SU-DHL-6 (cell line): ENCODE measurements at regions not wholly inside any gene's neighbourhood (a gene's known extent, or its start where the extent isn't known, plus 50 kb on each side); places are given as distances from the start of the nearest gene placed in this dataset.
A peak's percentile ranks its signal among the peaks of the same experiment; 100 is the strongest.

Experiments
- H2AFZ ChIP-seq: fragments of 200-600 bp; sonication (generic); 2 replicates; pipeline ENCODE4 v1.6.1; 2014; ENCODE audit warnings: low read depth, mild to moderate bottlenecking, moderate library complexity, mixed read lengths, antibody characterized with exemption, low read length; ENCODE audit not compliant: severe bottlenecking
- H3F3A ChIP-seq: fragments of 200-600 bp; shearing (Covaris generic); 2 replicates; pipeline ENCODE4 v1.6.0; 2016; ENCODE audit warnings: antibody characterized with exemption, mild to moderate bottlenecking; ENCODE audit not compliant: insufficient read depth
- H3K27ac ChIP-seq: fragments of 200-600 bp; sonication (generic); 2 replicates; pipeline ENCODE4 v1.5.1; 2016; ENCODE audit warnings: low read depth, mild to moderate bottlenecking, low read length, moderate library complexity, mixed read lengths
- H3K27me3 ChIP-seq: fragments of 200-600 bp; sonication (generic), shearing (Covaris generic); 2 replicates; pipeline ENCODE4 v1.6.0; 2014; ENCODE audit warnings: mild to moderate bottlenecking, low read length
- H3K36me3 ChIP-seq: fragments of 200-600 bp; sonication (generic); 2 replicates; pipeline ENCODE4 v1.6.1; 2014; ENCODE audit warnings: mild to moderate bottlenecking, low read length, mixed read lengths
- H3K4me2 ChIP-seq: fragments of 300-600, 200-600 bp; shearing (Covaris generic), sonication (generic); 2 replicates; pipeline ENCODE4 v1.6.0; 2014; ENCODE audit warnings: low read length, low read depth, mild to moderate bottlenecking; ENCODE audit not compliant: poor library complexity, severe bottlenecking
- H3K4me3 ChIP-seq: fragments of 200-600 bp; sonication (generic); 2 replicates; pipeline ENCODE4 v1.5.1; 2014; ENCODE audit warnings: antibody characterized with exemption, low read length, mild to moderate bottlenecking, mixed read lengths; ENCODE audit not compliant: insufficient read depth, poor library complexity, severe bottlenecking
- H3K79me2 ChIP-seq: fragments of 200-600 bp; sonication (generic); 2 replicates; pipeline ENCODE4 v1.6.1; 2014; ENCODE audit warnings: mild to moderate bottlenecking, low read length, moderate library complexity; ENCODE audit not compliant: insufficient read depth
- H3K9ac ChIP-seq: fragments of 200-600 bp; sonication (generic); 2 replicates; pipeline ENCODE4 v1.7.0; 2014; ENCODE audit warnings: mild to moderate bottlenecking, low read length
- H3K9me2 ChIP-seq: fragments of 200-600 bp; sonication (generic); replicated peaks from 2 replicates; pipeline ENCODE4 v1.6.1; 2014; ENCODE audit warnings: low read length; ENCODE audit not compliant: insufficient read depth
- H3K9me3 ChIP-seq: fragments of 200-600 bp; sonication (generic); 2 replicates; pipeline ENCODE4 v1.6.1; 2014; ENCODE audit warnings: low read length, mixed read lengths; ENCODE audit not compliant: insufficient read depth
- H4K20me1 ChIP-seq: fragments of 200-600 bp; sonication (generic); 2 replicates; pipeline ENCODE4 v1.6.1; 2014; ENCODE audit warnings: low read depth, mild to moderate bottlenecking, antibody characterized with exemption, low read length, moderate library complexity, mixed read lengths
- CTCF ChIP-seq: fragments of 200-600 bp; sonication (generic); IDR thresholded peaks from one replicate; pipeline ENCODE4 v1.5.1; 2017; ENCODE audit warnings: antibody characterized with exemption, mild to moderate bottlenecking, low read length, moderate library complexity; ENCODE audit not compliant: insufficient read depth, poor library complexity, severe bottlenecking
- EZH2phosphoT487 ChIP-seq: fragments of 200-600 bp; sonication (generic), shearing (Covaris generic); conservative IDR thresholded peaks from 2 replicates; pipeline ENCODE4 v1.6.1; 2018; ENCODE audit warnings: mild to moderate bottlenecking, antibody characterized with exemption, low read length, moderate library complexity, mixed read lengths

GRCh38 chr4:28776004-28776403 is 1915.4 kb downstream of the STIM2 start:
- Histone ChIP-seq H3K9ac (no peak overlapping the region), H3K79me2 (no peaks in the 10 kb centered on the region), H2AFZ (no peak overlapping the region), H3K4me3 (no peak overlapping the region), H3K4me2 (no peak overlapping the region), H3K9me3 (no peaks in the 10 kb centered on the region), H4K20me1 (no peaks in the 10 kb centered on the region), H3K27ac (no peak overlapping the region), H3F3A (no peaks in the 10 kb centered on the region), H3K27me3 (no peaks in the 10 kb centered on the region), H3K9me2 (no peaks in the 10 kb centered on the region), H3K36me3 (no peaks in the 10 kb centered on the region)
- no peak for TF ChIP-seq CTCF
- no peak for TF ChIP-seq EZH2phosphoT487

- Histone ChIP-seq H3K4me2 (no peak overlapping the region), H3F3A (no peaks in the 10 kb centered on the region), H3K4me3 (no peak overlapping the region), H3K9me3 (no peaks in the 10 kb centered on the region), H3K9ac (no peak overlapping the region), H2AFZ (no peak overlapping the region), H3K27me3 (no peaks in the 10 kb centered on the region), H3K79me2 (no peaks in the 10 kb centered on the region), H3K27ac (no peak overlapping the region), H4K20me1 (no peaks in the 10 kb centered on the region), H3K9me2 (no peaks in the 10 kb centered on the region), H3K36me3 (no peaks in the 10 kb centered on the region)
- TF ChIP-seq EZH2phosphoT487: no peak
- no peak for TF ChIP-seq CTCF
Measured at GRCh38 chr4:28784188-28784587, 1923.5 kb downstream of the STIM2 start.

GRCh38 chr4:28787947-28788346 is 1927.3 kb downstream of the STIM2 start:
- Histone ChIP-seq H3K9ac (no peak overlapping the region), H3K9me3 (no peaks in the 10 kb centered on the region), H3K36me3 (no peaks in the 10 kb centered on the region), H2AFZ (peak overlapping the region; percentile 56), H3K27me3 (no peaks in the 10 kb centered on the region), H3K9me2 (no peaks in the 10 kb centered on the region), H3K27ac (no peak overlapping the region), H4K20me1 (no peaks in the 10 kb centered on the region), H3F3A (no peaks in the 10 kb centered on the region), H3K4me2 (no peak overlapping the region), H3K79me2 (no peaks in the 10 kb centered on the region), H3K4me3 (no peak overlapping the region)
- TF ChIP-seq CTCF (no peak), EZH2phosphoT487 (no peak)

- H3K27me3 ChIP-seq: no peaks in the 10 kb centered on the region
Measured at GRCh38 chr4:28788929-28789490, 1928.4 kb downstream of the STIM2 start.

More at GRCh38 chr4:28788929-28789490, 1928.4 kb downstream of the STIM2 start:
- Histone ChIP-seq H3F3A (no peaks in the 10 kb centered on the region), H3K27ac (no peak overlapping the region), H3K9ac (no peak overlapping the region), H3K4me3 (no peak overlapping the region), H3K9me3 (no peaks in the 10 kb centered on the region), H3K4me2 (no peak overlapping the region), H3K36me3 (no peaks in the 10 kb centered on the region), H3K9me2 (no peaks in the 10 kb centered on the region; the same call in 1 of the 2 replicates), H4K20me1 (no peaks in the 10 kb centered on the region), H2AFZ (peak overlapping the region; percentile 69), H3K79me2 (no peaks in the 10 kb centered on the region)
- TF ChIP-seq CTCF (no peak), EZH2phosphoT487 (no peak)
